HepG2 (cell line): ENCODE measurements at regions not wholly inside any gene's neighbourhood (a gene's known extent, or its start where the extent isn't known, plus 50 kb on each side); places are given as distances from the start of the nearest gene placed in this dataset.

Experiments used
- ATAC-seq: fragments of 200-7000 bp; cut with Tn5 transposase; 3 replicates; pipeline ENCODE4 v1.9.1; 2020; ENCODE audit warnings: mild to moderate bottlenecking, moderate library complexity
- BruUV-seq: library from RNA; stranded (reverse); fragments of 400-500 nt; replicated peaks from 2 replicates; lab custom pipeline; 2021; lab: Mats Ljungman, UMichigan
- CTCF ChIA-PET: fragments of 300-600 bp; formaldehyde crosslinking; extraction: SDS; loops from one replicate; lab custom pipeline; 2021; ENCODE audit warnings: low total read pairs, inconsistent platforms, low intra/inter-chr PET ratio; lab: Yijun Ruan, JAX
- POLR2A ChIA-PET: fragments of 350-600 bp; sonication (Branson Sonifier 250); formaldehyde crosslinking; loops from one replicate; lab custom pipeline; 2020; ENCODE audit warnings: antibody characterized with exemption, inconsistent platforms; lab: Yijun Ruan, JAX
- DNase-seq: peaks from one replicate; pipeline ENCODE4 v3.0.0-alpha.2; 2015; ENCODE audit warnings: low spot score
- FAIRE-seq: peaks from 3 replicates; lab custom pipeline; 2011; peaks lifted over from hg19 to GRCh38; lab: Jason Lieb, UNC
- H2AFZ ChIP-seq: one replicate; pipeline ENCODE4 v1.6.1; 2011; ENCODE audit warnings: low read length, inconsistent platforms
- H3K27ac ChIP-seq: fragments of 300-600 bp; 3 replicates; pipeline ENCODE4 v1.8.0; 2011; ENCODE audit warnings: mixed run types, mild to moderate bottlenecking, mixed read lengths, low read length, inconsistent platforms; ENCODE audit not compliant: insufficient read depth; ENCODE audit errors: extremely low read length
- H3K27me3 ChIP-seq, 2 experiments: fragments of 200-600 bp in 1 of 2; 2 replicates in 1 of 2; 3 replicates in 1 of 2; pipeline versions ENCODE4 v1.6.0 to v1.8.0; 2011; ENCODE audit warnings: low read length in 2 of 2, mild to moderate bottlenecking in 2 of 2, moderate library complexity in 2 of 2, inconsistent platforms in 1 of 2; ENCODE audit not compliant: insufficient read depth in 2 of 2, control insufficient read depth in 1 of 2
- H3K36me3 ChIP-seq, 2 experiments: fragments of 200-600 bp in 1 of 2; replicated peaks in 1 of 2; 2 replicates in 1 of 2; 3 replicates in 1 of 2; pipeline versions ENCODE4 v1.5.1 to v1.8.0; 2011; ENCODE audit warnings: low read length in 2 of 2, inconsistent platforms in 1 of 2; ENCODE audit not compliant: insufficient read depth in 2 of 2, control insufficient read depth in 1 of 2
- H3K4me1 ChIP-seq: 2 replicates; pipeline ENCODE4 v1.5.1; 2012; ENCODE audit warnings: low read length, inconsistent platforms; ENCODE audit not compliant: insufficient read depth
- H3K4me2 ChIP-seq: 2 replicates; pipeline ENCODE4 v1.6.0; 2011; ENCODE audit warnings: low read depth, low read length, inconsistent platforms
- H3K4me3 ChIP-seq, 3 experiments: fragments of 200-600 bp in 1 of 3; sonication (generic), shearing (Covaris generic) in 1 of 3; replicated peaks in 1 of 3; 2 replicates each; pipeline ENCODE4 v1.5.1; 2011 to 2016; ENCODE audit warnings: low read length in 3 of 3, inconsistent platforms in 2 of 3, low read depth in 2 of 3, mild to moderate bottlenecking in 2 of 3, control low read depth in 1 of 3, mixed read lengths in 1 of 3; ENCODE audit not compliant: insufficient read depth in 1 of 3
- H3K79me2 ChIP-seq: one replicate; pipeline ENCODE4 v1.6.1; 2011; ENCODE audit warnings: low read length, inconsistent platforms; ENCODE audit not compliant: insufficient read depth
- H3K9ac ChIP-seq: 2 replicates; pipeline ENCODE4 v1.6.0; 2011; ENCODE audit warnings: mild to moderate bottlenecking, low read depth, low read length, inconsistent platforms; ENCODE audit not compliant: insufficient read depth
- H3K9me3 ChIP-seq: 2 replicates; pipeline ENCODE4 v1.5.1; 2012; ENCODE audit warnings: mild to moderate bottlenecking, low read length
- H4K20me1 ChIP-seq: 2 replicates; pipeline ENCODE4 v1.6.0; 2011; ENCODE audit warnings: inconsistent platforms, mild to moderate bottlenecking, low read length, moderate library complexity; ENCODE audit not compliant: insufficient read depth
- DDIT3 ChIP-seq: sonication (generic); formaldehyde crosslinking; IDR thresholded peaks from 2 replicates; pipeline ENCODE4 v1.4.0; 2020; ENCODE audit warnings: mild to moderate bottlenecking, missing genetic modification reagents
- PAXIP1 ChIP-seq: sonication (generic); formaldehyde crosslinking; conservative IDR thresholded peaks from 2 replicates; pipeline ENCODE4 v1.4.0; 2020; ENCODE audit warnings: mild to moderate bottlenecking, missing genetic modification reagents, moderate library complexity
- RELA ChIP-seq: sonication (generic); formaldehyde crosslinking; IDR thresholded peaks from 2 replicates; pipeline ENCODE4 v1.4.0; 2020; ENCODE audit warnings: missing genetic modification reagents
- SRSF9 ChIP-seq: fragments of 200-400 bp; formaldehyde crosslinking; IDR thresholded peaks from 2 replicates; pipeline ENCODE4 v1.6.1; 2018; ENCODE audit warnings: borderline replicate concordance, mild to moderate bottlenecking, low read depth, low read length; ENCODE audit not compliant: insufficient read depth, poor library complexity, severe bottlenecking
- XBP1 ChIP-seq: sonication (generic); formaldehyde crosslinking; IDR thresholded peaks from 2 replicates; pipeline ENCODE4 v1.5.0; 2020; ENCODE audit warnings: missing genetic modification reagents
- ZNF136 ChIP-seq: sonication (generic); formaldehyde crosslinking; IDR thresholded peaks from 2 replicates; pipeline ENCODE4 v1.8.1; 2022; ENCODE audit warnings: low read depth, mild to moderate bottlenecking, moderate library complexity, missing genetic modification reagents
- WGBS: methylation state at CpG from one replicate; pipeline ENCODE4 v1.1.6; 2017; ENCODE audit warnings: low lambda C conversion rate; 5-methylcytosine and 5-hydroxymethylcytosine counted together
- in situ Hi-C: cut with HindIII; loops from 2 replicates; pipeline ENCODE4 v1.10.0; 2017; ENCODE audit warnings: low pct_unique_long_range_greater_than_20kb; ENCODE audit not compliant: extremely low pct_ligation_motif_present
- intact Hi-C: fragments of 100-400 bp; cut with micrococcal nuclease; formaldehyde crosslinking; loops from one replicate; pipeline ENCODE4 v1.10.0; 2022; ENCODE audit not compliant: unreplicated experiment

GRCh38 chr2:155517362-155517761 is 815.2 kb downstream of the NR4A2 start (continued):
- no peak for TF ChIP-seq PAXIP1 (CRISPR knock-in tag)
- no peak for TF ChIP-seq ZNF136 (CRISPR knock-in tag)
- no peak for TF ChIP-seq RELA (CRISPR knock-in tag)
- TF ChIP-seq XBP1 (CRISPR knock-in tag) = no peak

GRCh38 chr2:155513248-155513647 is 814.8 kb downstream of the KCNJ3 start:
- FAIRE-seq (no peak), DNase-seq (no peak), ATAC-seq (no peak)
- Histone ChIP-seq H3K27ac (no peak overlapping the region), H3K79me2 (no peaks in the 10 kb centered on the region), H3K4me3 (no peak overlapping the region), H2AFZ (no peak overlapping the region), H3K9me3 (no peaks in the 10 kb centered on the region), H3K9ac (no peak overlapping the region), H3K27me3 (no peaks in the 10 kb centered on the region), H3K4me1 (no peaks in the 10 kb centered on the region), H4K20me1 (no peaks in the 10 kb centered on the region), H3K4me2 (no peak overlapping the region), H3K36me3 (no peaks in the 10 kb centered on the region)
- intact Hi-C loops (no loop called here), in situ Hi-C loops (no loop called here)
- ChIA-PET POLR2A (no interaction called here), CTCF (no interaction called here)
- 2% methylated on average over 1 of the region's 1 CpG for WGBS
- TF ChIP-seq DDIT3 (CRISPR knock-in tag) (no peak), SRSF9 (peak; percentile 65)
- no TSS peak for BruUV-seq
